ENCODE measurements at regions not wholly inside any gene's neighbourhood (a gene's known extent, or its start where the extent isn't known, plus 50 kb on each side); places are given as distances from the start of the nearest gene placed in this dataset.

- no peak for DNase-seq
These were observed 383.7 kb upstream of the SLC14A2 start for GRCh38 chr18:45231617-45232016.

DNA sequence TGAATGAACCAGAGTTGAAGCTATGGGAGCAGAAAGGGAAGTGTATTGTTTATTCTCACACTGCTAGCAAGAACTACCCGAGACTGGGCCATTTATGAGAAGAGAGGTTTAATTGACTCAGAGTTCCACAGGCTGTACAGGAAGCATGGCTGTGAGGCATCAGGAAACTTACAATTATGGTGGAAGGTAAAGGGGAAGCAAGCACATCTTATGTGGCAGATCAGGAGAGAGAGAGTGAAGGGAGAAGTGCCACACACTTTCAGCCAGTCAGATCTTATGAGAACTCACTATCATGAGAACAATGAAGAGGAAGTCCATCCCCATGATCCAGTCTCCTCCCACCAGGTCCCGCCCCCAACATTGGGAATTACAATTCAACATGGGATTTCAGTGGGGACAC, 383.2 kb upstream of the SLC14A2 start:
- DNase-seq = no peak

GRCh38 chr18:45236676-45237075, 378.6 kb upstream of the SLC14A2 start:
- no peak for DNase-seq

GRCh38 chr18:45237343-45238098, 377.8 kb upstream of the SLC14A2 start:
- no peak for DNase-seq

DNA sequence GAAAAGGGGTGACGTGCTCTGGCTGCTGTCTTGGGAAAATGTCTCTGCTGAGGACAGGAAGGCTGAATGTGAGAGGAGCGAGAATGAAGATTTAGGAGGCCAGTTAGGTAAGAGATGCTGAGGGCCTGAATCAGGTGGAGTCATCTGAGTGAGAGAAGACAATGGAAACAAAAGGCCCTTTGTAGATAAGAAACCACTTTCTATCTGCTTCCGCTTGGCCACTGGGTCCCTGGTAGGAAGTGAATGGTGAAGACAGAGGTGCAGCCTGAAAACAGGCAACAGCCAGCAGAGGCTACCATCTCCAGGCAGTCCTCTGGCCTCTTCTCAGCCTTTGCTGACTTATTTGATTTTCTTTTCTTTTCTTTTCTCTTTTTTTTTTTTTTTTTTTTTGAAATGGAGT, 374.0 kb upstream of the SLC14A2 start:
- no peak for DNase-seq

DNA sequence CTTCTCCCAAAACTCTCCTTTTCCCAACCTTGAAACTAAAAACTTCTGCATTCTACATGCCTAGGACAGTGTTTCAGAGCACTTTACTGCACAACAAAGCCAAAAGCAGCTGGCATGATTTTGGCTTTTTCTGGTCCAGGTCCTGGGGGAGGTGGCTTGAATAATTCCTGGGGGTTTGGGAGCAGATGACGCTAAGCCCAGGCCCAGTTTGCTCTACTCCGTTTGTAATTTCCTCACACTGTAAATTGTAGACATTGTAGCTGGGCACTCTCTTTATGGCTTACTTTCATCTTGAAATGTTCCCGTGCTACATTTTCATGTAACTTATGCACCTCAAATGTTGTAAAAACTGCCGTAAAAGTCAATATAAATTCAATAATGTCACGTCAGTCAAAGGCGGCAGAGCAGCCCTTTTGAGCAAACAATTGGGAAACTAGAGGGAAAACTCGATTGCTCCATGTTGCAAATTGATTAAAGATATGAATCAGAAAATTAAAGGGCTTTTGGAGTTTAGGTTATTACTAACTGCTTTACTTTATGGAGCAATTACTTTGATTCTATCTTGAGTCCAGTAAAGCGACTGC, 373.2 kb upstream of the SLC14A2 start:
- DNase-seq = no peak

GRCh38 chr18:45243340-45244110, 371.8 kb upstream of the SLC14A2 start:
- DNase-seq = no peak

- DNase-seq = no peak
These were observed 370.2 kb upstream of the SLC14A2 start for GRCh38 chr18:45245091-45245511.

GRCh38 chr18:45248240-45248903, 366.9 kb upstream of the SLC14A2 start:
- DNase-seq = no peak

GRCh38 chr18:45249246-45249661, 366.0 kb upstream of the SLC14A2 start:
- no peak for DNase-seq

DNA sequence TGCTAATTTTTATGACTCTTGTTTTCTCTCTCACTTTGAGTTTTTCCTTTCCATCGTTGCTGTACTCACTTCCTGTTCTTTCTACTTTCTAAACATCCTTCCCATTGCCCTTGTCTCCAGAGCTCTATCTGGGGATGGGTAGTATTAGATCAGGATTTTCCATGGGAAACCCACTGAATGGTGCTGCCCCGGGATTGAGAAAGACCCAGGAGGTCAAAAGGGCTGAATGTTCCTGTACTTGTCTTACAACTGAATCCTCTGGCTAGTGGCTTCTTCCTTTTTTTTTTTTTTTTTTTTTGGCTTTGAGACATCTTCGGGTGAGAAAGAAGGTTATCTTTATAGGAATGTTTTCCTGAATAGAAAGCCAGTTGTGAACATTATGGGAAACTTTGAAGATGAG, 364.8 kb upstream of the SLC14A2 start:
- DNase-seq = no peak

GRCh38 chr18:45251236-45251635, 364.0 kb upstream of the SLC14A2 start:
- no peak for DNase-seq

GRCh38 chr18:45252474-45252873, 362.8 kb upstream of the SLC14A2 start:
- DNase-seq = no peak

- no peak for DNase-seq
These were observed 362.2 kb upstream of the SLC14A2 start for GRCh38 chr18:45253056-45253565.

GRCh38 chr18:45253973-45254708, 361.1 kb upstream of the SLC14A2 start:
- no peak for DNase-seq

DNA sequence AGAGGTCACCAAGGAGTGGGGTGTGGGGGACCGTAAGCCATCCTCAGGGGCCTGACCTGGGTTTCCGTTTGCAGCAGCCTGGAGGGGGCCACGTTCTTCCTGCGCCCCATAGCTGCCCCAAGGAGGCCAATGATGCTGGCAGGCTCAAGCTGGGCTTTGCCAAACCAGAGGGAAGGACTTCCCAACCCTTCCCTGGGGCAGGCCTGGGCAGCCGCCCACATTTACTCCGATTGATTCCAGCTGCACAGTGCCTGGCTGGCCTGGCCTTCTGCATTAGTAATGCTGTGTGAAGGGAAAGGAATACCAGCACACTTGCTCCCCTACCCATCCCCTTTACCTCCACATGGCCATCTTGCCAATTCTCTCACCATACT, 360.6 kb upstream of the SLC14A2 start:
- DNase-seq = no peak

- DNase-seq = no peak
These were observed 359.9 kb upstream of the SLC14A2 start for GRCh38 chr18:45255197-45255890.

- DNase-seq = no peak
These were observed 355.2 kb upstream of the SLC14A2 start for GRCh38 chr18:45260125-45260524.

DNA sequence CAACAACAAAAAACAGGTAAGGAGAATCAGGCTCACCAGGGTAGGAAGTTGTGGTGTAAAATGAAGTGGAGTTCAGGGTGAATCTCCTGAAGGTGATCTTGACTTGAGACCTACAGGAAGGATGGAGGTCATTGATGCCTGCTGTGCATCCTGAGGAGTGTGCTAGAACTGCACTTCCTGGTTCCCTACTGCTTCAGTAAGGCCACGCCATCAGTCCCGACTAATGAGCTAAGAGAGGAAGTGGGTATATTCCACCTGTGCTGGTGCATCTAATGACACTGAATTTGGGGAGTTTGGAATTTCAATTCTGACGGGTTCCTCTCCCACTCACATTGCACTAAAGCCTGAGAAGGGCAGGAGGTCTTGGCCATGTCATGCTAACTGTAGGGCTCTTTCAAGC, 349.3 kb upstream of the SLC14A2 start:
- DNase-seq = no peak

DNA sequence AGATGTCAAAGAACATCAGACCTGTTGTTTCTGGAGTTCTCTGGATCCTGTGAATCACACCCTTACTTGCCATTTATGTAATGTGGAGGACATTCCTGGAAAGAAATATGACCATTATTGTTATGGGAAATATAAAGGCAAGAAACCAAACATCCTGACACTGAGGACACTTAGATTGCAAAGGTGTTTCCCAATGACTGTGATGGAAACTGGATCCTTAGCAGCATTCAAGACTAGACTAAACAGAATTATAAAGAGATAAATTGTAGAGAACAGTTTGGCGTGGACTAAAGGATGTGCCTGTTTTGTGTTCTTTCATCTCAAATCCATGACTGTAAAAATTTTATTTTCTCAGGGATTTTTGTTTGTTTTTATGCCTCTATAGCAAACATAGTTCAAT, 347.7 kb upstream of the SLC14A2 start:
- DNase-seq = no peak

GRCh38 chr18:45268583-45268982, 346.7 kb upstream of the SLC14A2 start:
- no peak for DNase-seq

- no peak for DNase-seq
These were observed 344.9 kb upstream of the SLC14A2 start for GRCh38 chr18:45270289-45270771.

Data from stimulated activated CD8-positive, alpha-beta memory T cell treated with anti-CD3 and anti-CD28 coated beads, Interleukin-4, amount 100 ng/mL, for 48 hours (primary cell).